Mesenchymal stem cell (in vitro differentiated cells and primary cell): ENCODE measurements at regions not wholly inside any gene's neighbourhood (a gene's known extent, or its start where the extent isn't known, plus 50 kb on each side); places are given as distances from the start of the nearest gene placed in this dataset.

Source experiments
- DNase-seq: peaks from one replicate; pipeline ENCODE4 v3.0.0-alpha.2; 2013
- H2AFZ ChIP-seq: one replicate; pipeline ENCODE4 v1.6.1; 2013; ENCODE audit warnings: low read depth, mild to moderate bottlenecking, control low read depth, inconsistent platforms, low read length, moderate library complexity
- H2AK5ac ChIP-seq: 2 replicates; pipeline ENCODE4 v1.6.1; 2013; ENCODE audit warnings: low read length, moderate library complexity, mild to moderate bottlenecking, inconsistent platforms; ENCODE audit not compliant: severe bottlenecking
- H2BK120ac ChIP-seq: one replicate; pipeline ENCODE4 v1.6.1; 2013; ENCODE audit warnings: low read depth, mild to moderate bottlenecking, inconsistent platforms, low read length, moderate library complexity
- H2BK12ac ChIP-seq, 2 experiments: one replicate each; pipeline ENCODE4 v1.6.1; 2013; ENCODE audit warnings: inconsistent platforms in 2 of 2, low read length in 2 of 2, mild to moderate bottlenecking in 2 of 2, moderate library complexity in 2 of 2, control low read depth in 1 of 2
- H2BK15ac ChIP-seq: one replicate; pipeline ENCODE4 v1.6.1; 2013; ENCODE audit warnings: mild to moderate bottlenecking, low read depth, inconsistent platforms; ENCODE audit not compliant: poor library complexity, severe bottlenecking
- H2BK5ac ChIP-seq: 2 replicates; pipeline ENCODE4 v1.6.1; 2013; ENCODE audit warnings: low read depth, mild to moderate bottlenecking, low read length, control low read depth, inconsistent platforms; ENCODE audit not compliant: poor library complexity, severe bottlenecking
- H3K14ac ChIP-seq, 2 experiments: one replicate each; pipeline ENCODE4 v1.6.1; 2013; ENCODE audit warnings: inconsistent platforms in 2 of 2, low read length in 2 of 2, control low read depth in 1 of 2, mild to moderate bottlenecking in 1 of 2, moderate library complexity in 1 of 2
- H3K18ac ChIP-seq, 2 experiments: one replicate each; pipeline ENCODE4 v1.6.1; 2013; ENCODE audit warnings: inconsistent platforms in 2 of 2, low read length in 2 of 2, control low read depth in 1 of 2, low read depth in 1 of 2, mild to moderate bottlenecking in 1 of 2
- H3K23ac ChIP-seq, 2 experiments: one replicate each; pipeline ENCODE4 v1.6.1; 2013; ENCODE audit warnings: inconsistent platforms in 2 of 2, low read length in 2 of 2, mild to moderate bottlenecking in 2 of 2, moderate library complexity in 2 of 2, control low read depth in 1 of 2
- H3K27ac ChIP-seq: 2 replicates; pipeline ENCODE4 v1.5.1; 2013; ENCODE audit warnings: mild to moderate bottlenecking, moderate library complexity, low read length, control low read depth, inconsistent platforms; ENCODE audit not compliant: poor library complexity, severe bottlenecking
- H3K27me3 ChIP-seq, 2 experiments: 2 replicates each; pipeline versions ENCODE4 v1.6.1 to v1.7.0; 2013; ENCODE audit warnings: low read length in 2 of 2, mild to moderate bottlenecking in 2 of 2, moderate library complexity in 2 of 2, control low read depth in 1 of 2, inconsistent platforms in 1 of 2; ENCODE audit not compliant: control insufficient read depth in 1 of 2, insufficient read depth in 1 of 2
- H3K36me3 ChIP-seq, 2 experiments: 2 replicates each; pipeline versions ENCODE4 v1.6.1 to v1.7.0; 2013; ENCODE audit warnings: low read length in 2 of 2, control low read depth in 1 of 2, inconsistent platforms in 1 of 2, low read depth in 1 of 2, mild to moderate bottlenecking in 1 of 2; ENCODE audit not compliant: insufficient read depth in 2 of 2, control insufficient read depth in 1 of 2
- H3K4ac ChIP-seq, 2 experiments: one replicate each; pipeline ENCODE4 v1.6.1; 2013; ENCODE audit warnings: inconsistent platforms in 2 of 2, low read length in 2 of 2, mild to moderate bottlenecking in 2 of 2, moderate library complexity in 2 of 2, control low read depth in 1 of 2, low read depth in 1 of 2
- H3K4me1 ChIP-seq: 2 replicates; pipeline ENCODE4 v1.6.1; 2013; ENCODE audit warnings: low read depth, low read length, control low read depth; ENCODE audit not compliant: control insufficient read depth, insufficient read depth
- H3K4me2 ChIP-seq: 2 replicates; pipeline ENCODE4 v1.6.1; 2013; ENCODE audit warnings: low read length, mild to moderate bottlenecking, inconsistent platforms; ENCODE audit not compliant: poor library complexity, severe bottlenecking
- H3K4me3 ChIP-seq, 2 experiments: 2 replicates each; pipeline versions ENCODE4 v1.5.1 to v1.7.0; 2013; ENCODE audit warnings: low read length in 2 of 2, mild to moderate bottlenecking in 2 of 2, control low read depth in 1 of 2, low read depth in 1 of 2; ENCODE audit not compliant: insufficient read depth in 1 of 2
- H3K79me1 ChIP-seq: replicated peaks from 2 replicates; pipeline ENCODE4 v1.6.1; 2013; ENCODE audit warnings: mild to moderate bottlenecking, control low read depth, low read length, inconsistent platforms; ENCODE audit not compliant: poor library complexity, severe bottlenecking
- H3K9ac ChIP-seq: 2 replicates; pipeline ENCODE4 v1.7.0; 2013; ENCODE audit warnings: mild to moderate bottlenecking, low read length, moderate library complexity
- H3K9me3 ChIP-seq: 2 replicates; pipeline ENCODE4 v1.7.0; 2013; ENCODE audit warnings: mild to moderate bottlenecking, low read length; ENCODE audit not compliant: control insufficient read depth
- H4K8ac ChIP-seq: one replicate; pipeline ENCODE4 v1.6.1; 2013; ENCODE audit warnings: inconsistent platforms, mild to moderate bottlenecking, low read length, moderate library complexity
- H4K91ac ChIP-seq: one replicate; pipeline ENCODE4 v1.6.1; 2013; ENCODE audit warnings: mild to moderate bottlenecking, low read length, inconsistent platforms
- WGBS: methylation state at CpG from one replicate; pipeline ENCODE4 v1.1.7; 2013; ENCODE audit warnings: mixed read lengths; 5-methylcytosine and 5-hydroxymethylcytosine counted together

GRCh38 chr3:168975576-168975975, 687.9 kb downstream of the MECOM start:
- no peaks in the 10 kb centered on the region for H3K27me3 ChIP-seq
- no peak overlapping the region for H4K91ac ChIP-seq
- no peak overlapping the region for H3K14ac ChIP-seq
- no peak overlapping the region for H3K4ac ChIP-seq
- H3K79me1 ChIP-seq: no peaks in the 10 kb centered on the region
- no peak for DNase-seq
- H2BK5ac ChIP-seq: no peak overlapping the region
- no peak overlapping the region for H3K23ac ChIP-seq
- H3K27ac ChIP-seq: no peak overlapping the region
- H2AK5ac ChIP-seq: no peak overlapping the region
- no peaks in the 10 kb centered on the region for H3K4me1 ChIP-seq
- WGBS: no CpG with 5 or more reads among the region's 1 CpG
- H4K8ac ChIP-seq: no peak overlapping the region
- H3K36me3 ChIP-seq: no peaks in the 10 kb centered on the region
- H3K9ac ChIP-seq: no peak overlapping the region
- H3K4me3 ChIP-seq: no peak overlapping the region
- H2BK15ac ChIP-seq: no peak overlapping the region
- no peak overlapping the region for H3K4me2 ChIP-seq
- H2AFZ ChIP-seq: no peak overlapping the region
- no peak overlapping the region for H2BK12ac ChIP-seq
- H3K18ac ChIP-seq: no peak overlapping the region
- H2BK120ac ChIP-seq: no peak overlapping the region
- H3K9me3 ChIP-seq: no peaks in the 10 kb centered on the region

- H4K91ac ChIP-seq: no peak overlapping the region
- no peaks in the 10 kb centered on the region for H3K9me3 ChIP-seq
- H3K36me3 ChIP-seq: no peaks in the 10 kb centered on the region
- no peak overlapping the region for H2BK5ac ChIP-seq
- H3K27me3 ChIP-seq: no peaks in the 10 kb centered on the region
- no peaks in the 10 kb centered on the region for H3K79me1 ChIP-seq
- H2BK15ac ChIP-seq: no peak overlapping the region
- H3K14ac ChIP-seq: no peak overlapping the region
- no peak overlapping the region for H2BK120ac ChIP-seq
- no peak overlapping the region for H3K4me3 ChIP-seq
- H3K4me1 ChIP-seq: no peaks in the 10 kb centered on the region
- H3K18ac ChIP-seq: no peak overlapping the region
- H3K4ac ChIP-seq: no peak overlapping the region
- no peak overlapping the region for H3K23ac ChIP-seq
- DNase-seq: no peak
- H4K8ac ChIP-seq: no peak overlapping the region
- no peak overlapping the region for H2BK12ac ChIP-seq
- H3K4me2 ChIP-seq: no peak overlapping the region
- H2AFZ ChIP-seq: no peak overlapping the region
- H3K27ac ChIP-seq: peak overlapping the region; percentile 19
- no peak overlapping the region for H3K9ac ChIP-seq
- no peak overlapping the region for H2AK5ac ChIP-seq
Observed at GRCh38 chr3:168974617-168975403, 688.7 kb downstream of the MECOM start.

GRCh38 chr3:168973897-168974296, 689.6 kb downstream of the MECOM start:
- Histone ChIP-seq H2BK120ac (no peak overlapping the region), H2AK5ac (no peak overlapping the region), H3K14ac (no peak overlapping the region), H3K27ac (no peak overlapping the region), H3K27me3 (no peaks in the 10 kb centered on the region), H3K4me3 (no peak overlapping the region), H3K79me1 (no peaks in the 10 kb centered on the region), H4K8ac (no peak overlapping the region), H3K4me2 (no peak overlapping the region), H3K18ac (no peak overlapping the region), H3K36me3 (no peaks in the 10 kb centered on the region), H2BK5ac (no peak overlapping the region), H3K9ac (no peak overlapping the region), H2AFZ (no peak overlapping the region), H3K9me3 (no peaks in the 10 kb centered on the region), H3K4ac (no peak overlapping the region), H3K23ac (no peak overlapping the region), H2BK12ac (no peak overlapping the region), H4K91ac (no peak overlapping the region), H2BK15ac (no peak overlapping the region), H3K4me1 (no peaks in the 10 kb centered on the region)
- no peak for DNase-seq
- 91% methylated on average over 2 of the region's 2 CpGs for WGBS

- no peak overlapping the region for H2BK12ac ChIP-seq
- H3K27ac ChIP-seq: no peak overlapping the region
- H3K18ac ChIP-seq: no peak overlapping the region
- WGBS: no CpG with 5 or more reads among the region's 1 CpG
- no peaks in the 10 kb centered on the region for H3K9me3 ChIP-seq
- H3K4me1 ChIP-seq: no peaks in the 10 kb centered on the region
- H3K4me2 ChIP-seq: no peak overlapping the region
- H3K14ac ChIP-seq: no peak overlapping the region
- no peak overlapping the region for H2BK5ac ChIP-seq
- no peaks in the 10 kb centered on the region for H3K36me3 ChIP-seq
- no peak overlapping the region for H3K4ac ChIP-seq
- H3K23ac ChIP-seq: no peak overlapping the region
- no peak for DNase-seq
- H2BK15ac ChIP-seq: no peak overlapping the region
- H3K9ac ChIP-seq: no peak overlapping the region
- no peak overlapping the region for H4K91ac ChIP-seq
- no peak overlapping the region for H2AFZ ChIP-seq
- H3K79me1 ChIP-seq: no peaks in the 10 kb centered on the region
- H2AK5ac ChIP-seq: no peak overlapping the region
- H2BK120ac ChIP-seq: no peak overlapping the region
- H3K4me3 ChIP-seq: no peak overlapping the region
- H4K8ac ChIP-seq: no peak overlapping the region
- no peaks in the 10 kb centered on the region for H3K27me3 ChIP-seq
Observed at GRCh38 chr3:168973206-168973605, 690.3 kb downstream of the MECOM start.
